ENCODE measurements at regions not wholly inside any gene's neighbourhood (a gene's known extent, or its start where the extent isn't known, plus 50 kb on each side); places are given as distances from the start of the nearest gene placed in this dataset.

DNA sequence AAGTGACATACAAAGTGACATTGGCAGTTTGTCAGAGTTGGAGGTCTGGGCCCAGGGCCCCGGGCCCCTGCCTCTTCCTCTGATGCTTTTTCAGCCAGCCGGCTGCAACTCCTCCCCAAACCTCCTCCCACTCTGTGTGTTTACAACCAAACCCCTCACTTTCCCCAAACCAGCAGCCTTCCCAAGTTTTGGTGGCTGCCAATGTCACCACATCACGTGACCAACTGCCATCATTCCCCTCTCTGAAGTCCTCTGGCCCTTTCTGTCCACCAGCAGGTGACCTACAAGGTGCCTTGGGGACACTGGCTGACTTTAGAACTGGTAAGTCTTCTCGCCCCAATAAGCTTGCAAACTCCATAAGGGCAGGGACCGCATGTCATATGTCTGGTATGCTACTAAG lies 357.7 kb downstream of the BCOR start:
- no peak for DNase-seq (ENCODE audit: low read depth)

DNA sequence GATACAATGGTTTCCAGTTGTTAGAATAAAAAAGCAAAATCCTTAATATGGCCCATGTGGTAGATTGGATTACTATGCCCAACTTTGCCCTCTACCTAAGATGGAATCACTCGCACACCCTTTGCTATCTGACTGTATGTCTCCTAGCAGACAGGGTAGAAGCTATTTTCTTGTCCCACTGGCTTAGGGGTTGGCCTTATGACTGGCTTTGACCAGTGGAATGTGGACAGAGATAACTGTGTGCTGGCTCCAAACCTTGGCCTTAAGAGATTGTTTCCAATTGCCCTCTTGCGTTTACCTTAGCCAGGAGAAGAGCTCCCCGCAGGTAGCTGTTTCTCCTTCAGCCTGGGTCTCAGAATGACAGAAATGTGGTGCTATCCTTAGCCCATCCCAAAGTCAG lies 355.9 kb downstream of the BCOR start:
- DNase-seq (ENCODE audit: low read depth): no peak

DNA sequence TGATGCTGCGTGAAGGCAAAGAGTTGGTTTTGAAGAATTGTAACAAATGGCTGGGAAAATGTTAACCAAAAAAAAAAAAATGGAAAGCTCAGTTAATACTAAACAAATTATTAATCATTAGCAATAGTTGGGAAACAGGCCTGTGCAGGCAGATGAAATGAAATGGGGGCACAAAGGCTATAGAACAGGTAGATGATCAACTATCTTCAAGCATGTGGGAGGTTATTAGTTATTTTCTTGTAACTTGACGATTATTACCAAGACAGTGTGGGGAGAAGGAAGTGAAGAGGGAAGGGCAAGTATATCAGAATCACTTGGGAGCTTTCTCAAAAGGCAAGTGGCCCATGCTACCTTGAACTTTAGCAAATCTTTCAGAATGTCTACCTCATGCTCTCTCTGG lies 351.9 kb downstream of the BCOR start:
- no peak for DNase-seq (ENCODE audit: low read depth)

DNA sequence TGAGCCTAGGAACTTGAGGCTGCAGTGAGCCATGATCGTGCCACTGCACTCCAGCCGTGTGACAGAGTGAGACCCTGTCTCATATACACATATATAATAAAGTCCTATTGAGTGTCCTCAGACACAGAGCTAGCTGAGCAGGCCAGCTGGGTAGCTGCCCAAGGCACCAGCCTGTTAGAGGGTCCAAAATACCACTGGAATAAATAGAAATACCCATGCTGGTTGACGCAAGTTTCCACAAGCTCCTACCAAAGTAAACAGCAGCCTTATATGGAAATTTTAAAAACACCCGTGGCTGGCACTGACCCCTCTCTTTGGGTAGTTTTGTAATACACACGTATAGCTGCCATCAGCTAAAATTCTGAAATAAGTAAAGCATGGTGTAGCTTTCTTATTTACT lies 348.6 kb downstream of the BCOR start:
- DNase-seq (ENCODE audit: low read depth): no peak

DNA sequence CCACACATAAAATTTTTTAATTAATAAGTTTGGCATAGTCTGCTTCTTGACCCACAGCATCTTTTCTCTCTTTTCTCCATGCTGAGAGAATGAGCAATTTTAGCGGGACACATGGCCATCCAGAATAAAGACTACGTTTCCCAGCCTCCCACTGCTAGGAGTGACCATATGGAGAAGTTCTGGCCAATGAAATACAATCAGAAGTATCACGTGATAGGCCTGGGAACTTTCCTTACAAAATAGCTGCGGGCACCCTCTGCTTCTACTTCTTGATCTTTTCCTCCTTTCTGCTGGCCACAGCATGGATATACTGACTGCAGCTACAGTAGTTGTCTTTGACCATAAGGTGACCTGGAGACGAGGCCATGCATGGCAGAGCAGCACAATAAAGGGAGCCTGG lies 348.0 kb downstream of the BCOR start:
- no peak for DNase-seq (ENCODE audit: low read depth)

DNA sequence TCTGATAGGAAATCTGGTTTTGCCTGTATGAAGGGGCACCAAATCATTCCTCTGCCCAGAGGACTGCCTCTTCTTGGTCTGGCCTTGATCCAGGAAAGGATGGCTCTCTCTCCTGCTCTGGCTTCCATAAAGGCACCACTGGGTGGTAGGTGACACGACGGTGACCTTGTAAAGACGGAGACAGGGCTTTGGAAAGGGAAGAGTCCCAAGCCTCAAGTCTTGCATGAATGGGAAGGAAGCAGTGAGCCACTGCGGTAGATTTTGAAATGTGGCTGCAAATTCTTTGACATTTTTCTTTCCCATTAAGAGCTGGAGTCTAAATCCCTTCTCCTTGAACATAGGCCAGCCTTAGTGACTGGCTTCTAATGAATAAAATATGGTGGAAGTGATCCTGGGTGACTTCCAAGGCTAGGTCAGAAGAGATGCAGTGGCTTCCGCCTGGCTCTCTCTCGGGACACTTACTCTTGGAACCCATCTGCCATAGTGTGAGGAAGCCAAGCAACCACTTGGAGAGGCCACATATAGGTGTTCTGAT lies 347.4 kb downstream of the BCOR start:
- no peak for DNase-seq (ENCODE audit: low read depth)

DNA sequence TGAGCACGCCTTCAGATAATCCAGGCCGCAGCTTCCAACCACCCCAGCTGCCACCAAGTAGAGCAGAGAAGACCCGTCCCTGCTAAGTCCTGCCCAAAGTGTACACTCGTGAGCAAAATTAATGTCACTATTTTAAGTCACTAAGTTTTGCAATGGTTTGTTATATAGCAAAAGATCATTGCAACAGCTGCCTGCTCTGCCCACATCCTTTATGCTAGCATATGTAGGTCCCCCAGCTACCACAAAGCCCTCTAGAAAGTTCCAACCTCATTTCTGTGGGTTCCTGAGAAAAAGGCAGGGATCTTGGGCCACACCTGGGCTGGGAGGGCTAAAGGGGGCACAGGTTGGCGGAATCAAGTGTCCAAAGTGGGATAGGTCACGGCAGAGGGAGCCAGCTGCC lies 346.9 kb downstream of the BCOR start:
- no peak for DNase-seq (ENCODE audit: low read depth)

DNA sequence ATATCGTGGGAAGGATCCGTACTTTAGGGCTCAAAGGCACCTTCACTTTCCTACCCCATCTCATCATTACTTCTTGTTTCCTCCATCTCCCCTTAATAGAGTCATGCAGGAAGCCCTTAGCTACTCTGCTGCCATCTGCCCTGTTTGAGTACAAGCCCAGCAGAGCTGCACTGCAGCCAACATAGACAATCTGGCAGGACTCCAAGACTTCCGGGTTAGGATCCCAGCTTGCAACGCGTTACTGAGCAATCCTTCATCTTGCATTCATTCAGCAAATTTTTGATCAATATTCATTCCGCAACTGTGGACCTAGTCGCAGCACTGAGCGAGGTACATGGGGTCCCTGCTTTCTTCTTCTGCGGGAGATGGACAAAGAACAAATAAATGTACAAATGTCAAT lies 344.9 kb downstream of the BCOR start:
- DNase-seq (ENCODE audit: low read depth): no peak

DNA sequence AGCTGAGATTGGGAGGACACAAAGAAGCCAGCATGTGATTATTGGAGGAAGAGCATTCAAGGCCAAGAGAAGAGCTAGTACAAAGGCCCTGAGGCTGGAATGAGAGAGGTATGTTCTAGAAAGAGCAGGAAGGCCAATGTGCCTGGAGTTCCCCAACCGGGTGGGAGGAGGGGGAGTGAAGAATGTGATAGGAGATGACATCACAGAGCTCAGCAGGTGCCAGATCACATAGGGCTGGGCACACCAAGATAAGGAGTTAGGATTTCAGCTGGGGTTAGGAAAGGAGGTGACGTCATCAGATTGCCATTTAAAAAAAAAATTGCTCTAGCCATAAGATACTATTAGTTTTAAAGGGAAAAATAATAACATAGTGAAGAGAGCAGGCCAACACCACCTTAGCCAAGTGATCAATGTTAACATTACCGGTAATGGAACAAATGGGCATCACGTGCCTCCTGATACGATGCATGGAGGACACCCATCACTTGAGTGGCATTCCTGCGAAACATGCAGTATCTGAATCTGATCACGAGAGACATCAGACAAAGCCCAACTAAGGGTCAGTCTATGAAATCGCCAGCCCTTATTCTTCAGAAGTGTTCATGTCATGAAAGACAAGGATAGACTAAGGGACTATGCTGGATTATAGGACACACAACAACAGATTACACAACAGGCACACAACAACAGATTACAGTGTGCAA lies 344.3 kb downstream of the BCOR start:
- DNase-seq (ENCODE audit: low read depth): no peak

DNA sequence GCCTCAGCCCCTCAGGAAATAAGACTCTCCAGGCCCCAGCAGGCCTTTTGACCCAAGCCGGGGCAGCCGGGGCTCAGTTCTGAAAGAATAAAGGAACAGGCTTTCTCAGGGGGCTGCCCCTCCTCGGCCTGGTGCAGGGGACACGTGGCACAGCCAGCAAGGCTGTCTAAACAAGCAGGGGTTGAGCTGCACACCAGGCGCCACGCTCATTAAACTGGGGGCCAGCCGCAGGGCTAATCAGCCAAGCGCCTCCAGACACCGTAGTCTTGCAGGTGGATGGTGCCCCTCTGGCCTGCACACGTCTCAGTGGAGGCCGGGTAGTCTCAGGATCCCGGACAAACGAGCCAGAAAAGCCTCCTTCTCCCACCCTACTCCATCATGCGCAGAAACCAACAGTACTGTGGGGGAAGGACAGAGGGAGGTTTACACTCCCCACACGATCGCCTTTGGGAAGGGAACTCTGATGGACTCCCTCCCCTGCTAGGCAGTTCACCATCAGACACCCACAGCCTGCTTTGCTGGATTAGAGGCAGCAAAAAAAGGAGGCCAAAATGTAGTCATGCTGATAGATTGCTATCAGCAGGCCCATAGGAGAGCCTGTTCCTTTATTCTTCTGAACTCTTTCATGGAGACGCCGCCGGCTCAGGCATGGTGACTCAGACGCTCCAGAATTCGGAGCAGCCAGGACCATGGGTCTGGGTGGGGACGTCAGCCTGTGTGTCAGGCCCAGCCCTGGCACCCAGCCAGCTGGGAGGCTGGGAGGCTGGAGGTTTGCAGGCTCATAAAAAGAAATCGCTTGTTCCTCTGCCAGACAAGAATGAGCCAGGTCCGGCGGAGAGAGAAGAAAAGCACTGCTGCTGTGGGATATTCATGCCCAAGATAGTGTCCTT lies 342.4 kb downstream of the BCOR start:
- no peak for DNase-seq (ENCODE audit: low read depth)

DNA sequence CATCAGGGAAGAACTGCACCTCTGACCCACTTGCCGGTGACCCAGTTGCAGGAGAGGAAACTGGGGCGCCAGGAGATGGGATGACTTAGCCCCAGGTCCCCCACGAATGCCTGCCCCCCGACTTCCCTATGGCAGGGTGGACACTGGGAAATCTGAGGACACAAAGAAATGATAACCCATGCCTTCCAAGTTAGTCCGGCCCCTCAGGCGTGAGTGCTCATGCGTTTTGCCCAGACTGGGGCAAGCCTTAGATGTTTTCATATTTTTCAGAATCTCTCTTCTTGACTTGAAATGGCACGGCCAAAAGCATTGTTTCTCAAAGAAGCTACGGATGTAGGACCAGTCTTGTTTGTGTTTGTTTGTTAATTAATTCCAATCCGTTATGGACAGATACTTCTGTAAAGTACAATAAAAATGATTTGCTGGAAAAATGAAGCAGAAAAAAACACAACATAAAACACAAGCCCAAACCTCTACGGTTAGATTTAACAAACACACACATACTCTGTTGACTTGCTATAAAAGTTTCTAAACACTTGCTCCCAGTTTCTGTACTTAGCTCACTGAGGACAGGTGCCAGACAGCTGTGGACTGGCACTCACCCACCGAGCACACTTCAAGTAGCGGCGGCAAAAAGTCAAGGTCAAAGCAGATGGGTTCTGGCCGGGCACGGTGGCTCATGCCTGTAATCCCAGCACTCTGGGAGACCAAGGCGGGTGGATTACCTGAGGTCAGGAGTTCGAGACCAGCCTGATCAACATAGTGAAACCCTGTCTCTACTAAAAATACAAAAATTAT lies 341.5 kb downstream of the BCOR start:
- DNase-seq (ENCODE audit: low read depth): no peak

DNA sequence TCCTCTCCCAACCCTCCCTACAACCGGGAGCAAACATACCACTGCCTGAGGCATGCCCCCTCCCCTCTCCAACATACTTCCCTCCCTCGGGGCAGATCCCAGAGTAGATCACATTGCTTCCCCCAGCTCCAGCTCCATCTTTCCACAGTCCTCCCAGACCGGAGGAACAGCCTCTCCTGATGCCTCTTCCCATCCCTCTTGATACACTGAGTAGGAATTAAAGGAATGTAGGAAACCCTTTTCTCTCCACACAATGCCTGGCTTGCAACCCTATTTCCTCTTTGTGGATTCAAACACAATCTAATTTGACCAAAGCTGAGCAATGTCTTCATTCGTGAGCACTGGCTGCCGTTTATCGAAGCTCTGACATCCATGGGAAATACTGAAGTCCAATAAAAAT lies 339.8 kb downstream of the BCOR start:
- DNase-seq (ENCODE audit: low read depth): no peak

DNA sequence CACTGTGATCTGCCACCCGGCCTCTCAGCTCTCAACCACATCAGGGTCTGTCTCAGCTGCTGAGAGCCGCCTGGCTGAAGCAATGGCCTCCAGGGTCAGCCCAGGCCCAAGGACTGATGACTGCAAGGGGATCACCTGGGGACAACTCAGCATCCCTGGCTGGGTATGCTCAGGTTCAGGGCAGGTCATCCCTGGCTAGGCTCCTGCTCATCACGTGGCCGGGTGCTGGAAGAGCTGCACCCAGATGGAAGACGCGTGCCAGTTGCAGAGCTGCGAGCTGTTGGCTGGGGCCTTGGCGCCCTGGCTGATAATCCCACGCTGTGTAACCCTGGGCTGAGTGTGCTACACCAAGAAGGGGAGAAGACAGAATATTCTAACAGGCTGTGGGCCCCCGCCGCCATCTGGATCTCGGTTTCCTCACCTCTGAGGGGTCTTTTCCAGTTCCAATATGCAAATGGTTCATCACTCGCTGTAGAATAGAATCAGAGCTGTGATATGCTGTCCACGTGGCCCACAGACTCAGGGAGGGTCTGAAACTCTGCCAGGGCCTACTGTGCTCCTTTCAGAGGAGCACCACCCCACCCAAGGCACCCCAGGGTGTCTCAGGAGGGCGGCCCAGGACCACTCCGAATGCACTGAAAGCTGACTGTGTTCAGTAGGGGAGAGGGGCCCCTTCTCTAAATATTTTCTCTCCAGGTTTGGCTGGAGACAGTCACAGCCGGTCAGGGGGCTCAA lies 338.8 kb downstream of the BCOR start:
- no peak for DNase-seq (ENCODE audit: low read depth)

DNA sequence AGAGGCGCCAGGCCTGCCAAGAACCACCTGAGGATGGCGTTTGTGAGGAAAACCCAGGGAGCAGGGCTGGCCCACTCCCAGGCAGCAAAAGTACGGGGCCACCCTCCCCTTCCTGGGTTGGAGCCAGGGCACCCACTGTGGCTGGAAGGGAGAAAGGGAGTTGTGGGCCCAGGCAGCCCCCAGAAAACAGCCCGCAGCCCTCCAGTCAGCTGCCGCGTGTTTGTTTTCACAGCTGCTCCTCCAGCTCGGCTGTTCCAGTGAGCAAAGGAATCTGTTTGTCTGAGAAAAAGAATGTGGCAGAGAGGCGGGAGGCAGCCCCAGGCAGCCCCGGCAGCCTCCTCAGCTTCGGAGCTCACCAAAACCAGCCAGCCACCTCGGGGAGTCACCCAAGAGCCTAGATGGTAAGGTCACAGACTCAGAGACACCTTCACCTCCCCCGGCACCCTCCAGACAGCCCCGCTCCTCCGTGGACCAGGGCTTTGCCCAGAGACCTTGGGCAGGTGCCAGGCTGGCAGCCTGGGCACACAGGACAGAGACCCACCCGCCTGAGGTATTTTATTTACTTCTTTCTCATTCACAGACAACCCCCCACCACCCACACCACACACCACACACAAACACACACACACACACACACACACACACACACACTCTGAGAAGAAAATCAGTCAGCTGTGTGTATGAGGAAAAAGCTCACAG lies 338.1 kb downstream of the BCOR start:
- no peak for DNase-seq (ENCODE audit: low read depth)

DNA sequence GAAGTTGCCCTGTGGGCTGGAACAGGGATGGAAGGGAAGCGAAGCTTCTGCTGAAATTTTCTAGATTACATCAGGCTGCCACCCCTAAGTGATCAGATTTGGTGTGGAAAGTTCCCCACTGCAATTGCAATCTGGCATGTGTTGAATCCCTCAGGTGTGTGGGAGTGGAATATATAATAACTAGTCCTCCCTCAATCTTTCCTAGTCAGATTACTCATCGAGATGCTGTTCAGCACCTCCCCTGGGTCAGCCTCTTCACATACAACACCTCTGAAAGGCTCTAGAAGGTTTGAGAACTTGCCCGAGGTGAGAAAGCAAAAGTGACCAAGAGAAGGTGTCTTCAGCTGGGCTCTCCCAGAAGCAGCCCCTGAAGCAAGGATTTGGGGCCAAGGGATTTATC lies 336.8 kb downstream of the BCOR start:
- no peak for DNase-seq (ENCODE audit: low read depth)

DNA sequence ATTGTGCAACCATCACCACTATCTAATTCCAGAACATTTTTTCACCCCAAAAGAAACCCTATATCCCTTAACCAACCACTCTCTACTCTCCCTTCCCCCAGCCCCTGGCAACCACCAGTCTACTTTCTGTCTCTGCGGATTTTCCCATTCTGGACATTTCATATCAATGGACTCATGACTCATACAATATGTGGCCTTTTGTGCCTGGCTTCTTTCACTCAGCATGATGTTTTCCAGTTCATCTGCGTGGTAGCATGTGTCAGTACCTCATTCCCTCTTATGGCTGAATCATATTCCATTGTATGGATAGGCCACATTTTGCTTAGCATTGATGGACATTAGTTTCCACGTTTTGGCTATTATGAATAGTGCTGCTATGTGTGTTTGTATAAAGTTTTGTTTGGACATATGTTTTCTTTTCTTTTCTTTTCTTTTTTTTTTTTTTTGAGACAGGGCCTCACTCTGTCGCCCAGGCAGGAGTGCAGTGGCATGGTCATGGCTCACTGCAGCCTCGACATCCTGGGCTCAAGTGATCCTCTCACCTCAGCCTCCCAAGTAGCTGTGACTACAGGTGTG lies 335.4 kb downstream of the BCOR start:
- no peak for DNase-seq (ENCODE audit: low read depth)

DNA sequence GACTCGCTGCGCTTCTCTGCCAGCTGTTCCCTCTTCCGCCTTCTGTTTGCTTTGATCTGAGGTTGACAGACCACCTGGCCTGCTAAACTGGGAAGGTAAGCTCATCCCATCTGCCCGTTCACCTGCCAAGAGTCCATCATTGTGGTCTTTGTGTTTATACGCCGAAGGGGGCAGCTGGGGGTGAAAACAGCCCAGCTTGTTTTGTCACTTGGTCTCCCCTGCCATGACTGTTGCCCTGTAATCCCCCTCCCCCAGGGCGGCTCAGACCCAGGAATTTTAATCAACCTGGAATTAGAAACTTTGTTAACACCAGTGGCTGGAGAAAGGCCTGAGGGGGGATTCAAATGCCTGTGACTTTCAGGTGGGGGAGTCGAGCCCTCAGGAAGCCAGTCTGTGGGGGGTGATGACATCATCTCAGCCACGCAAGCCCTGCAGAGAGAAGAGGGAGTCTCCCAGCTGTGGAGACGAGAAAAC lies 333.3 kb downstream of the BCOR start:
- DNase-seq (ENCODE audit: low read depth): no peak

DNA sequence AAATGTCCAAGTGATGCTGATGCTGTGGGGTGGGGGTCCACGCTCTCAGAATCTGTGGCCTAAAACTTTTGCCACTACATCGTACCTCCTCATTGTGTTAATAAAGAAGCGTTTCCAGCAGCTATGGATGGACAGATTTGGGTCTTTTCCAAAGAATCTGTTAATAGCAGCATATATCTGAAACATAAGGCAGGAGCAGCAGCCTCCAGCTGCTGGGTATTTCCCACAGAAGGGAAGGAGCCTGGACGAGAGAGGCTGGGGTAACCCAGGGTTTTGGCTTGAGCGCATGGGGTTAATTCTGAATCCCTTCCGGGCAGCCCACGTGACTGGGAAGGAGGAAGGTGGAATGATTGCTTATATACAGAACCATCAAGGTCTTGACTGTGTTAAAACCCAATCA lies 332.4 kb downstream of the BCOR start:
- DNase-seq (ENCODE audit: low read depth): no peak

DNA sequence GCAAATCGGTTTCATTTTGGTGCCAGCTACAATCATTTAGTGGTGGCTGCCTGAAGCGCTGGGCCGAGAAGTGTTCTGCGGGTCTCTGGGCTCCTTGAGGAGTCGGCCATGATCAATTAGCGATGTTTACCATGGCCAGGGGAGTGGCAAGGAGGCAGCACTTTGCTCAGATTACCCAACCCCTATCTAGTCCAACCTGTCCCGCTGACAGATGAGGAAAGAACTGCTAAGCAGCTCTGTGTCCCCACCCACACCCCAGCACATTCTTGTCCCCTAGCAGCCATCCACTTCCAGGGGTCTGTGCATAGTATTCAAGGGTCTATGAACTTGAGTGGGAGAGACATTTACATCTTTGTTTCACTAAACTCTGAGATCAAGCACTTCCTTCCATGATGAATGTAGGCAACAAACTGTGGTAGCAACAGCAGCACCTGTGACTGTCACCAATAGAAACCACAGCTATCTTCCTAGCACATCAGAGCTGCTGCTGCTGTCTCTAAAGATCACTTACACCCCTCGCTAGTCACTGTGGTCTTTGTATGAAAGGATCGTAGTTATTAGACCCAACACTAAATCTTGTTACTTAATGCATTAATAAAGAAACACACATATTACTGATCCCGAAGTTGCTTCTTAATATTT lies 331.6 kb downstream of the BCOR start:
- DNase-seq (ENCODE audit: low read depth): no peak

DNA sequence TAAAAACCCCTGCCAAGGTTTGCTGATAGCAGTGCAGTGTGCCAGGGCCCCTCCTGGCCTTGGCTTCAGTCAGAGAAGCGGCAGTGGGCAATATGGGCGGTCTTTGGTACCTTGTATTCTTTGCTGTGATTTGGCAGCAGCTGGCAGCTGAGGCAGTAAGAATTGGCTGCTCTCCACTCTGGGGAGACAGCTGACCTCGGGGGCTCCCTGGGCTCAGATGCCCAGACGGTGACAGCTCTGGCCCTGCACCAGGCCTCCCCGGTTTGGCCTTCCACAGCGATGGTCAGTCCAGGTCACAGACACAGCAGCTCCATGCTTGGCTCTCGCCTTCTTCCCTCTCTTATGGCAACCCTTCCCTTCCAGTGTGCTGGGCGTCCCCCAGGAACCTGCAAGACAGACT lies 330.9 kb downstream of the BCOR start:
- DNase-seq (ENCODE audit: low read depth): no peak
